PC-3 (cell line): ENCODE measurements at regions not wholly inside any gene's neighbourhood (a gene's known extent, or its start where the extent isn't known, plus 50 kb on each side); places are given as distances from the start of the nearest gene placed in this dataset.

Experiments
- ATAC-seq: fragments of 200-7000 bp; cut with Tn5 transposase; 2 replicates; pipeline ENCODE4 v1.9.1; 2020; ENCODE audit warnings: mild to moderate bottlenecking, moderate library complexity
- BruUV-seq: library from RNA; stranded (reverse); fragments of 400-500 nt; replicated peaks from 2 replicates; lab custom pipeline; 2021; lab: Mats Ljungman, UMichigan
- CTCF ChIA-PET: fragments of 300-600 bp; sonication (Branson Sonifier 250); formaldehyde crosslinking; loops from one replicate; lab custom pipeline; 2022; ENCODE audit warnings: antibody characterized with exemption; lab: Charles Lee
- POLR2A ChIA-PET: fragments of 300-600 bp; sonication (Branson Sonifier 250); formaldehyde crosslinking; loops from one replicate; lab custom pipeline; 2022; ENCODE audit warnings: antibody characterized with exemption; ENCODE audit not compliant: unreplicated experiment; lab: Charles Lee
- DNase-seq: peaks from one replicate; pipeline ENCODE4 v3.0.0-alpha.2; 2015
- H2AFZ ChIP-seq: fragments of 300-600 bp; sonication (generic); 2 replicates; pipeline ENCODE4 v1.6.0; 2016; ENCODE audit warnings: antibody characterized with exemption, low read length
- H3F3A ChIP-seq: fragments of 300-600 bp; sonication (generic); one replicate; pipeline ENCODE4 v1.6.0; 2017; ENCODE audit warnings: antibody characterized with exemption, low read length, control low read depth, mild to moderate bottlenecking; ENCODE audit not compliant: unreplicated experiment
- H3K27ac ChIP-seq: fragments of 300-600 bp; sonication (generic); 2 replicates; pipeline ENCODE4 v1.5.1; 2016; ENCODE audit warnings: mild to moderate bottlenecking, low read length
- H3K27me3 ChIP-seq: fragments of 300-600 bp; sonication (generic); 2 replicates; pipeline ENCODE4 v1.6.1; 2016; ENCODE audit warnings: low read length, mixed read lengths
- H3K36me3 ChIP-seq: fragments of 300-600 bp; sonication (generic); 2 replicates; pipeline ENCODE4 v1.6.1; 2016; ENCODE audit warnings: low read depth, mixed run types, low read length, mixed read lengths
- H3K4me1 ChIP-seq: fragments of 300-600 bp; sonication (generic); 2 replicates; pipeline ENCODE4 v1.5.1; 2016; ENCODE audit warnings: low read length; ENCODE audit not compliant: insufficient read depth
- H3K4me2 ChIP-seq: fragments of 300-600 bp; sonication (generic); 2 replicates; pipeline ENCODE4 v1.6.0; 2016; ENCODE audit warnings: low read length
- H3K4me3 ChIP-seq: fragments of 300-600 bp; sonication (generic); 2 replicates; pipeline ENCODE4 v1.5.1; 2016; ENCODE audit warnings: mild to moderate bottlenecking, low read length, mixed read lengths
- H3K79me2 ChIP-seq: fragments of 300-600 bp; sonication (generic); 2 replicates; pipeline ENCODE4 v1.6.1; 2017; ENCODE audit warnings: low read length, mixed read lengths
- H3K9ac ChIP-seq: fragments of 300-600 bp; sonication (generic); 2 replicates; pipeline ENCODE4 v1.6.0; 2016; ENCODE audit warnings: mild to moderate bottlenecking, low read length
- H3K9me2 ChIP-seq: fragments of 300-600 bp; sonication (generic); replicated peaks from 2 replicates; pipeline ENCODE4 v1.6.1; 2016; ENCODE audit warnings: mixed run types, low read length, mixed read lengths
- H3K9me3 ChIP-seq: fragments of 300-600 bp; sonication (generic); 2 replicates; pipeline ENCODE4 v1.6.1; 2016; ENCODE audit warnings: low read length, mixed read lengths
- H4K20me1 ChIP-seq: fragments of 300-600 bp; sonication (generic); 2 replicates; pipeline ENCODE4 v1.6.1; 2016; ENCODE audit warnings: low read length, mixed read lengths
- EZH2 ChIP-seq: fragments of 300-600 bp; sonication (generic); IDR thresholded peaks from one replicate; pipeline ENCODE4 v1.6.1; 2017; ENCODE audit warnings: antibody characterized with exemption, mild to moderate bottlenecking, low read length; ENCODE audit not compliant: unreplicated experiment
- EZH2phosphoT487 ChIP-seq: fragments of 300-600 bp; sonication (generic); IDR thresholded peaks from 2 replicates; pipeline ENCODE4 v1.6.1; 2018; ENCODE audit warnings: mild to moderate bottlenecking, antibody characterized with exemption, low read length, borderline replicate concordance
- intact Hi-C: fragments of 100-400 bp; cut with micrococcal nuclease; formaldehyde crosslinking; loops from 2 replicates; pipeline ENCODE4 v1.9.0; 2023
- TF ChIP-seq, protein P1 (sequence below): fragments of 300-600 bp; sonication (generic); conservative IDR thresholded peaks from 2 replicates; pipeline ENCODE4 v1.5.1; 2017; ENCODE audit warnings: antibody characterized with exemption, low read depth, mild to moderate bottlenecking, low read length

DNA sequence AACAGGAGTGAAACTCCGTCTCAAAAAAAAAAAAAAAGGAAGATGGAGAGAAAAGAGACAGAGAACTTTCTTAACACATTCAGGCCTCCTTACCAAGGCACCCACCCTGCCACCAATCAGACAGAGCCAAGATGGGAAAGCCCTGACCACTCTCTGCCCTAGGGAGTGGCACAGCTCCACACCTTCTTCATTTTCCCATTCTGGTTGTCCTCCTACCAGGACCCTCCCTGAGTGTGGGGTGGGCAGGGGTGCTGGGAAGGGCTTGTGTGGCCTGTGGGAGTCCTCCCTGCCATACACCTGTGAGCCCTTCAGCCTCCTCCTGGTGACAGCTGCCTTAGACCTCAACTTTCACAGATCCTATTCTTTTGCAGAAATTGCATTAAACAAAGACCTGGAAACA is 513.6 kb downstream of the BCL11B start:
- intact Hi-C loops: no loop called here
- DNase-seq (no peak), ATAC-seq (no peak)
- H3F3A ChIP-seq: no peaks in the 10 kb centered on the region
- POLR2A ChIA-PET: no interaction called here
- no peaks in the 10 kb centered on the region for H4K20me1 ChIP-seq
- H3K36me3 ChIP-seq: no peaks in the 10 kb centered on the region
- H2AFZ ChIP-seq: no peak overlapping the region
- H3K27me3 ChIP-seq: no peaks in the 10 kb centered on the region
- no peak overlapping the region for H3K27ac ChIP-seq
- no peak overlapping the region for H3K4me2 ChIP-seq
- BruUV-seq: no TSS peak
- H3K9ac ChIP-seq: no peak overlapping the region
- no peaks in the 10 kb centered on the region for H3K4me1 ChIP-seq
- H3K9me2 ChIP-seq: no peaks in the 10 kb centered on the region
- no peaks in the 10 kb centered on the region for H3K79me2 ChIP-seq
- TF ChIP-seq, protein P1, sequence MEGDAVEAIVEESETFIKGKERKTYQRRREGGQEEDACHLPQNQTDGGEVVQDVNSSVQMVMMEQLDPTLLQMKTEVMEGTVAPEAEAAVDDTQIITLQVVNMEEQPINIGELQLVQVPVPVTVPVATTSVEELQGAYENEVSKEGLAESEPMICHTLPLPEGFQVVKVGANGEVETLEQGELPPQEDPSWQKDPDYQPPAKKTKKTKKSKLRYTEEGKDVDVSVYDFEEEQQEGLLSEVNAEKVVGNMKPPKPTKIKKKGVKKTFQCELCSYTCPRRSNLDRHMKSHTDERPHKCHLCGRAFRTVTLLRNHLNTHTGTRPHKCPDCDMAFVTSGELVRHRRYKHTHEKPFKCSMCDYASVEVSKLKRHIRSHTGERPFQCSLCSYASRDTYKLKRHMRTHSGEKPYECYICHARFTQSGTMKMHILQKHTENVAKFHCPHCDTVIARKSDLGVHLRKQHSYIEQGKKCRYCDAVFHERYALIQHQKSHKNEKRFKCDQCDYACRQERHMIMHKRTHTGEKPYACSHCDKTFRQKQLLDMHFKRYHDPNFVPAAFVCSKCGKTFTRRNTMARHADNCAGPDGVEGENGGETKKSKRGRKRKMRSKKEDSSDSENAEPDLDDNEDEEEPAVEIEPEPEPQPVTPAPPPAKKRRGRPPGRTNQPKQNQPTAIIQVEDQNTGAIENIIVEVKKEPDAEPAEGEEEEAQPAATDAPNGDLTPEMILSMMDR: no peak
- TF ChIP-seq EZH2 (no peak), EZH2phosphoT487 (no peak)
- peaks cover 8% of the 10 kb centered on the region; the same call in 1 of the 2 replicates for H3K9me3 ChIP-seq
- H3K4me3 ChIP-seq: no peak overlapping the region
- CTCF ChIA-PET: no interaction called here

DNA sequence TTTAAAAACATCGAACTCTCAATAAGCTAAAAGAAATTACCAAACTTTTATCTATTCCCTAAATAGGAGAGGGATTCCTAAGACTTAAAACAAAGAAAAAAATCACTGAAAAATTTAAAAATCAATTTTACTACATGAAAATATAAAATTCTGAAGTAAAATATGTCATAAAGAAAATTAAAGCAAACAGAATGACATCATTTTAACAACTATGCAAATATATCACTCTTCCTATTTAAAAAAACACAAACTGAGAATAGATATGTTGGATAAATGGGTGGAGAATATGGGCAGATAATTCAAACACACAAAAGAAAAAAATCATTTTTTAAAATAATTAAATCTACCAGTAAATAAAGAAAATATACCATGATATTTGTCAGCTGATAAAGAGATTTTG is 510.0 kb downstream of the BCL11B start:
- Histone ChIP-seq H3K4me2 (no peak overlapping the region), H3K4me1 (no peaks in the 10 kb centered on the region), H4K20me1 (no peaks in the 10 kb centered on the region), H2AFZ (no peak overlapping the region), H3K9me2 (no peaks in the 10 kb centered on the region), H3K9me3 (no peaks in the 10 kb centered on the region), H3K79me2 (no peaks in the 10 kb centered on the region), H3K36me3 (no peaks in the 10 kb centered on the region), H3F3A (no peaks in the 10 kb centered on the region), H3K9ac (no peak overlapping the region), H3K4me3 (no peak overlapping the region), H3K27ac (no peak overlapping the region), H3K27me3 (no peaks in the 10 kb centered on the region)
- TF ChIP-seq EZH2phosphoT487 (no peak), EZH2 (no peak)
- TF ChIP-seq, protein P1: no peak
- ChIA-PET POLR2A (no interaction called here), CTCF (no interaction called here)
- no peak for ATAC-seq
- no peak for DNase-seq
- intact Hi-C loops: no loop called here
- no TSS peak for BruUV-seq

DNA sequence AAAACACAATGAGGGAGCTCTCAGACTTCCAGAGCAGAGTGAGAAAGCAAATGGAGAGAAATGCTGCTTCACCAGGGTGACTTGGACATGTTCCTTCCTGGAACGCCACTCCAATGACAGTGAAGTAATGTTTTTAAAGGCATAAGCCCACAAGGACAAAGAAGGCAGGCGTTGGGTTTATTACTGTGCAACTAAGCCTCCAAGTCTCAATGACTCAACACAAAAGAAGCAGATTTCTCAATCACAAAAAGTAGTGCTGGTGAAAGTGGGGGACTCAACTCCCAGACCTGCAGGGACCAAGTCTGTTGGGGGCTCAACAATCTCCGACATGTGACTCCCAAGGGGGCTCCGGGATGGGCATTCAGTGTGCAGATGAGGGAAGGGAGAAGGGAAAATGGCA is 505.2 kb downstream of the BCL11B start:
- no peaks in the 10 kb centered on the region for H3K9me2 ChIP-seq
- no peak for TF ChIP-seq EZH2phosphoT487
- TF ChIP-seq, protein P1: no peak
- no peak for TF ChIP-seq EZH2
- ChIA-PET CTCF (no interaction called here), POLR2A (no interaction called here)
- H3K79me2 ChIP-seq: no peaks in the 10 kb centered on the region
- H3K4me1 ChIP-seq: no peaks in the 10 kb centered on the region
- intact Hi-C loops: no loop called here
- ATAC-seq (no peak), DNase-seq (no peak)
- 0 out of 2 replicates have a peak, but pooled peaks cover 3% of the 10 kb centered on the region for H3K27me3 ChIP-seq
- H2AFZ ChIP-seq: no peak overlapping the region
- H3K36me3 ChIP-seq: no peaks in the 10 kb centered on the region
- no peak overlapping the region for H3K4me3 ChIP-seq
- no peak overlapping the region for H3K4me2 ChIP-seq
- H3K9me3 ChIP-seq: no peaks in the 10 kb centered on the region
- H3K9ac ChIP-seq: no peak overlapping the region
- no peaks in the 10 kb centered on the region for H3F3A ChIP-seq
- no peaks in the 10 kb centered on the region for H4K20me1 ChIP-seq
- no peak overlapping the region for H3K27ac ChIP-seq
- BruUV-seq: no TSS peak
